GM13977 (cell line): ENCODE measurements at regions not wholly inside any gene's neighbourhood (a gene's known extent, or its start where the extent isn't known, plus 50 kb on each side); places are given as distances from the start of the nearest gene placed in this dataset.
"Not testable (repeated sequence)": the region's sequence is repeated elsewhere in the genome, so short reads cannot be mapped to it uniquely, and the experiment has no call there.

ENCODE experiments used
- DNase-seq: peaks from one replicate; pipeline ENCODE4 v3.0.0; 2012; ENCODE audit warnings: low spot score
- in situ Hi-C: fragments of 300-500 bp; cut with MboI; formaldehyde crosslinking; loops from one replicate; pipeline ENCODE4 v1.12.0; 2022; ENCODE audit warnings: low sequenced_read_pairs, low pct_unique_long_range_greater_than_20kb, mixed read lengths, inconsistent platforms; ENCODE audit not compliant: unreplicated experiment
- TF ChIP-seq, protein P1 (sequence below): IDR thresholded peaks from 2 replicates; pipeline ENCODE4 v1.5.1; 2012; ENCODE audit warnings: mild to moderate bottlenecking, control low read depth; ENCODE audit not compliant: insufficient read depth; ENCODE audit errors: extremely low read depth, missing control alignments

DNA sequence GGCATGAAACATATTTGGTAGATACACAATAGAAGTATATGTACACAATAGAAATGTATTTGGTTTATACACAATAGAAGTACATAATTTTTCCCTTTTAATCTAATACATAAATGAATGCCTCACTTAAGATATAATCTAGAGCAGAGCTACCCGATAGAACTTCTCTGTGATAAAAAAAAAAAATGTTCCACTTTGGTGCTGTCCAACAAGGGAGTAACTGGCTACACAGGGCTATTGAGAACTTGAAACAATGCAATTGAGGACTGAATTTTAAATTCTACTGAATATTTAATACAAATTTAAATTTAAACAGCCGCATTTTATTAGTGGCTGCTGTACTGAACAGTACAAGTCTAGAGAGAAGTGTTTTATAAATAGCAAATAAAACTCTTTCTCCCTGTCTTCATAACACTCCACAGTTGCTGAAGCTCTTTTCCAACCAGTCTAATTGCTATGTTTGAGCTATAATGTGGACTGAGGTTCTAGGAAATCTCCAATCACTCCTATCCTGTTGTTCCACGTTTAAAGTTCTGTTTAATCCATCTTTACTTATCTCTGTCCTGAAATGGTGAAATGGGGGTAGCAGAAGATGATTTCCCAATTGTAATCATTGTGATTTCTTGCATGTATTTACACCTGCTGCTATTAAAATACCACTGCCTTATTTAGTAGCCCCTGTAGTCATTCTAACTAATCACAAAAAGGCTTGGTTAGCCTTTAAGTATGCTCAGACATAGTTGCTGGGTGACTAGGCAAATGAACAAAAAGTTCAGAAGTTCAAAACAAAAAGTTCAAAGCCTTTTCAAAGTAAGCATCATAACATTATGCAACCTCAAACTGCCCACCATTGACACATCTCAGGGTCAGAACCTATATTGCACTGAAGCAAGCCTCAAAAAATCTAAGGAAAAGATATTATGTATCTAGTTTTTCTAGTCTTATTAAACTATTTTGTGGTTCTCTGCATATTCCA is 192.3 kb upstream of the C1orf87 start:
- in situ Hi-C loops: no loop called here
- TF ChIP-seq, protein P1, sequence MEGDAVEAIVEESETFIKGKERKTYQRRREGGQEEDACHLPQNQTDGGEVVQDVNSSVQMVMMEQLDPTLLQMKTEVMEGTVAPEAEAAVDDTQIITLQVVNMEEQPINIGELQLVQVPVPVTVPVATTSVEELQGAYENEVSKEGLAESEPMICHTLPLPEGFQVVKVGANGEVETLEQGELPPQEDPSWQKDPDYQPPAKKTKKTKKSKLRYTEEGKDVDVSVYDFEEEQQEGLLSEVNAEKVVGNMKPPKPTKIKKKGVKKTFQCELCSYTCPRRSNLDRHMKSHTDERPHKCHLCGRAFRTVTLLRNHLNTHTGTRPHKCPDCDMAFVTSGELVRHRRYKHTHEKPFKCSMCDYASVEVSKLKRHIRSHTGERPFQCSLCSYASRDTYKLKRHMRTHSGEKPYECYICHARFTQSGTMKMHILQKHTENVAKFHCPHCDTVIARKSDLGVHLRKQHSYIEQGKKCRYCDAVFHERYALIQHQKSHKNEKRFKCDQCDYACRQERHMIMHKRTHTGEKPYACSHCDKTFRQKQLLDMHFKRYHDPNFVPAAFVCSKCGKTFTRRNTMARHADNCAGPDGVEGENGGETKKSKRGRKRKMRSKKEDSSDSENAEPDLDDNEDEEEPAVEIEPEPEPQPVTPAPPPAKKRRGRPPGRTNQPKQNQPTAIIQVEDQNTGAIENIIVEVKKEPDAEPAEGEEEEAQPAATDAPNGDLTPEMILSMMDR: no peak
- DNase-seq: no peak

DNA sequence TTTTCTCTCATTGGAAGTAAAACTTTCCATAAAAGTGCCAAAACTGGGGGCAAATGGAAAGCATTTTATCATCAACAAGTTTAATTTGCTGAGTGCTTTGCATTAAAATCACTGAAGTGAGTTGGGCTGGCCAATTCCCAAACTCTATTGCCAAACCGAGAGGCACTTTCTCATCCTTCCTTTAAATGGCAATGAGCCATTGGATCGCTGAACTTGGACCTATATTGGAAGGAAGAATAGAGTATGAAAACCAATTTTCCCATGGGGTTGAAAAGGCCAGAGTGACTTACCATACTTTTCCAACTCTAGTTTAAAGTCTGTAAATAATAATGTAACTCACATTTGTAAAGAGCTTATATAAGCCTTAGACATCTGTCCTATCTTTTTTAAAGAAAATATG is 189.1 kb upstream of the C1orf87 start:
- in situ Hi-C loops: no loop called here
- TF ChIP-seq, protein P1: no peak
- DNase-seq: no peak

DNA sequence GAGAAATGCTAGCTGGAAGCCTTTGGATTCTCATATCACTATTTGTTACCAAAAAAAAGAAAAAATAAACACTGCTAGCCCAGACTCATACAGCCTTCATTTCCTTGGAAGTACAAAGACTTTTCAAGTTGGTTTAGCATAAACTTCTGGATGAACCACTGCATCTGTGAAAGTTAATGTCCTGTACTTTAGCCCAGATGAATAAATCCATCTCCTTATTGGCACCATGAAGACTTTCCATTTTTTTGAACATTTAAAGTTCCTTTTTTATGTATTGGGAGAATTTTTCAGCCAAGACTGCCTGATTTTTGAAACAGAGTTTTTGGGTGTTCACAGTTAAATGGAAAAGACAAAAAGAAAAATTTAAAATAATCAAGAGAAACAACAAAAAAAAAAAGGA is 184.0 kb upstream of the C1orf87 start:
- DNase-seq: no peak
- TF ChIP-seq, protein P1: no peak
- in situ Hi-C loops: no loop called here

DNA sequence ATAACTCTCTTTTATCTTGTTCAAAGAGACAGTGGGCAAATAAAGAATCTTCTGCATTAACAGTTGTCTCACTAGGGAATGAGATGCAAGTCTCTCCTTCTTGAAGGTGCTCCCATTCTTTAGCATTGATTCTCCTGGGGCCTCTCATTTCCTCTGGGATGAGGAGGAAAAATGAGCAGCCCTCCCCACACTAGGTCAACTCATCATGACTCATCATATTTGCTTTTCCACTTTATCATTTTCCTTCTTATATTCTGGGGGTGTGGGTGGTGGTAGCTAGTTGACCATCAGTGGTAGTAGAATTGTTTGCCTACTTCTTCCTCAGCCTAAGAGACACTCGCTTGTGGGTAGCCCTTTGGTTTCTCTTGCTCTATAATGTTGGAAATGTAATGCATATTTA is 182.0 kb upstream of the C1orf87 start:
- TF ChIP-seq, protein P1: no peak
- DNase-seq: no peak
- in situ Hi-C loops: no loop called here

DNA sequence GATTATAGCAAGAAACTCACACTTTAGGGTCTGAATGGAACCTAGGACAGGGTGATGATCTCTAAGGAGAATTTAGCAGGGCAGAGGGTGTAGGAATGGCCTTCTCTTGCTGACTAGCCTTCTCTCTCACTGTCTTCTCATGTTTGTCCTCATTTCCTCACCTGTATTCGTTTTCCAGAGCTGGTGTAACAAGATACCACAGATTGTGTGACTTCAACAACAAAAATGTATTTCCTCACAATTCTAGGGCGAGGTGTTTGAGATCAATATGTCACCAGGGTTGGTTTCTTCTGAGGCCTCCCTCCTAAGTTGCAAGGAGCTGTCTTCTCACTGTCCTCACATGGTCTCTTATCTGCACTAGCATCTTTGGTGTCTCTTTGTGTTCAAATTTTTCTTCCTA is 177.9 kb upstream of the C1orf87 start:
- TF ChIP-seq, protein P1: no peak
- in situ Hi-C loops: no loop called here
- no peak for DNase-seq

DNA sequence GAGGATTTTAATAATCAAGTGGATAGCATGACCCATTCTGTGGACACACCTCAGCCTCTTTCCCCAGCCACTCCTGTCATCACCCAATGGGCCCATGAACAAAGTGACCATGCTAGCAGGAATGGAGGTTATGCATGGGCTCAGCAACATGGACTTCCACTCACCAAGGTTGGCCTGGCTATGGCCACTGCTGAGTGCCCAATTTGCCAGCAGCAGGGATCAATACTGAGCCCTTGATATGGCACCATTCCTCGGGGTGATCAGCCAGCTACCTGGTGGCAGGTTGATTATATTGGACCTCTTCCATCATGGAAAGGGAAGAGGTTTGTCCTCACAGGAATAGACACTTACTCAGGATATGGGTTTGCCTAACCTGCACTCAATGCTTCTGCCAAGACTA is 173.9 kb upstream of the C1orf87 start:
- in situ Hi-C loops, DNase-seq: not testable (repeated sequence)

DNA sequence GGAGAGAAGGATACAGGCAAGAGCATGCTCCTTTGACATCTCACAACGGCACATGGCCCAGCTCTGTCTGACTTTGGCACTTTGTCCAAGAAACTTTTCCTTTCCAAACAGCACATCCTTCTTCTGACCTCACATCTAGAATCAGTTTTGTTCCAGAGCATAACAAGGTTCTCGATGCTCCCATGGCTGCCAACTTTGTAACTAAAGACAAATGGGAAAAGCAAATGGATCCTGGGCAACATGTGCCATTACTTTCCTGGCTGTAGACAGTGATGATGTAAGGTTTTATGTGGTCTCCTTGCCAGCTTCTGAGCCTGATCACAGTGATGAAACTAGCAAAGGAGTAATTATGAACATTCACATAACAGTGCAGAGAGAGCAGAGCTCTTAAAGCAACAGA is 171.8 kb upstream of the C1orf87 start:
- DNase-seq: no peak
- in situ Hi-C loops: no loop called here
- TF ChIP-seq, protein P1: no peak
